GM21737 (cell line): ENCODE measurements at regions not wholly inside any gene's neighbourhood (a gene's known extent, or its start where the extent isn't known, plus 50 kb on each side); places are given as distances from the start of the nearest gene placed in this dataset.
"Not testable (repeated sequence)": the region's sequence is repeated elsewhere in the genome, so short reads cannot be mapped to it uniquely, and the experiment has no call there.

Experiments used
- ATAC-seq: cut with Tn5 transposase; IDR thresholded peaks from one replicate; pipeline ENCODE4 v1.9.1; 2021; ENCODE audit warnings: mild to moderate bottlenecking, moderate library complexity; ENCODE audit not compliant: unreplicated experiment

- no peak for ATAC-seq
Observed at GRCh38 chr4:101421386-101421785, 74.1 kb upstream of the PPP3CA start.

DNA sequence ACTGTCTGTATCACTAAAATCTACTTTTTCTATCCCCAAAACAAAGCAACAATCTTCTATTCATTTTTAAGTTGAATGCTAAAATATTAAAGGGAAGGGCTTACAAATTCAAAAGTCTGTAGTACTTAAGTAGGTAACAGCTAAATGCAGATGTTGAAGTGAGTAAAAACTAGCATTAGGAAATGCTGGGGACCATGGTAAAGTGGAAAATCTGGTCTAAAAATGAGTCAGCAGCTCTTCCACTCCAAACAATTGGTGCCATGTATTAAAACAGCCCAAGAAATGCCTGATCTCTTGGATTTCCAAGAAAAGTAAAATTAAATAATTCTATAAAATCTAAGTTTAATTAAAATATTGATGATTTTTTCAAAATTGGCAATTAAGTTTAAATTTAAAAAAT lies 73.3 kb upstream of the PPP3CA start:
- no peak for ATAC-seq

DNA sequence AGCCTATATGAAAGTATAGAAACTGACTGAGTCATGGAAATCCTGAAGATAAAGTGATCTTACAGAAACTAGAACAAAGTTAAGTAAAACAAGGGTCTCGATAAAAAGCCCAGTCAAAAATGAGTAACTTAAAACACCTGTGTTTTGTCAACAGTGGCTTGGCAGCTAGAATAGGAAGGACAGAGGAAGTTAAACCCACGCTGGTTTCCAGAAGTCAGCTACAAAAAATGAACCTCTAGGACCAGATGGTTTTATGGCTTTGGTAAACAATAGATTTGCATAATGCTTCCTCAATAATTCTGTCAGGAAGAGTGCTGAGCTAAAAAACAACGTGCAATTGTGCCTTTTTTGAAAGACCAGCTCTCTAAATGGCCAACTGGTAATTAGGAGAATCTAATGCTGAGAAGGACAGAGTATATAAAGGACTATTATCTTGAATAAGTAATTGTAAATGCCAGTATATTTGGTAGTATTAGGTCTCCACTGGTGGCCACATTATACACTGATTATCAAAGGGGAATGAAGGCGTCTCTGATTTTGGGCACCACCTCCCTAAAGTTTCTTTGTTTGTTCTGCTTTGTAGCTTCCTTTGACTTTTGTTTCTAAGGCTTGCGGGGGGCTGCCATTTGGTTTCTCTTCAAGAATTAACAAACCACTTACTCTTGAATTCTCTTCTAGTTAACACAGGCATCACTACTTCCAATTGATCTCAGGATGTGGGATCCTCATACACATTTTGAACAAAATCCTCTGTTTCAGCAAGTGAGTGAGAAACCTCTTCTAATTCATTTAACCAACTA lies 72.2 kb upstream of the PPP3CA start:
- peak; percentile 79 for ATAC-seq

DNA sequence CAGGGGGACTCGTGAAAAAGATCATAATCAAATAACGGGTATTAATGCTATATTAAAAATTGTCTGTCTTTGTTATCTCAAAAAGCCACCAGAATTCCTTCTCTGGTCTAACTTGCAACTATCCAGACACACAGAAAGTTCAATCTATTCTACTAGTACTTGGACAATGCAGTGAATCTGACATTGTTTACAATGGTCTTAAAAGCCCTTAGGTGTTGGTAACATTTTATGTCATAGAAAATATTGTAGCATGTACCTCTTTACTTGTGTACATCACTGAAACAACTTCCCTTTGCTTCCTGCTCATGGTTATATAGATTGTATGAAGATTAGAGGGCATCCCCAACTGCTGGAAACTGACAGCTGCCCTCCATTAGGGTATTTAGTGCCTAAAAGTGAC lies 71.1 kb upstream of the PPP3CA start:
- no peak for ATAC-seq

GRCh38 chr4:101418055-101418454 lies 70.7 kb upstream of the PPP3CA start:
- peak; percentile 79 for ATAC-seq

- ATAC-seq, result no peak
Observed at GRCh38 chr4:101417046-101417445, 69.7 kb upstream of the PPP3CA start.

GRCh38 chr4:101415962-101416361 lies 68.6 kb upstream of the PPP3CA start:
- no peak for ATAC-seq

DNA sequence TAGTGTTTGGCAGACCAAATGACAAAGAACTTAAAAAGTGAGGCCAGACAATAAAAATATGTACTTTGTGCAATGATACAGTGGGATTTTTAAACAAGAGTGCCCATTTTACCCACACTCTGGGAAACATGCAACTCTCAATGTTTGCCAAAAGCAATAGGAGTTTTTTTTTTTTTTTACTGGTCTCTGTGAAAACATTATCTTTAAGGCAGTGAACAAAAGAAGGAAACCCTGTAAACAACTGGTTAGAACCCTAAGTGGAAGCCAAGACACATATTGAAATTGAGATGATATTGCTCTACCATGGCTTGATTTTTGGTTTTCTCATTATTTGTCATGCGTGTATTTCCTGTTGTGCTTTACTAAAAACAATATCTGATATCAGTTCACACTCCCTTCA lies 67.2 kb upstream of the PPP3CA start:
- no peak for ATAC-seq

- ATAC-seq, result no peak
Observed at GRCh38 chr4:101411926-101412325, 64.6 kb upstream of the PPP3CA start.

DNA sequence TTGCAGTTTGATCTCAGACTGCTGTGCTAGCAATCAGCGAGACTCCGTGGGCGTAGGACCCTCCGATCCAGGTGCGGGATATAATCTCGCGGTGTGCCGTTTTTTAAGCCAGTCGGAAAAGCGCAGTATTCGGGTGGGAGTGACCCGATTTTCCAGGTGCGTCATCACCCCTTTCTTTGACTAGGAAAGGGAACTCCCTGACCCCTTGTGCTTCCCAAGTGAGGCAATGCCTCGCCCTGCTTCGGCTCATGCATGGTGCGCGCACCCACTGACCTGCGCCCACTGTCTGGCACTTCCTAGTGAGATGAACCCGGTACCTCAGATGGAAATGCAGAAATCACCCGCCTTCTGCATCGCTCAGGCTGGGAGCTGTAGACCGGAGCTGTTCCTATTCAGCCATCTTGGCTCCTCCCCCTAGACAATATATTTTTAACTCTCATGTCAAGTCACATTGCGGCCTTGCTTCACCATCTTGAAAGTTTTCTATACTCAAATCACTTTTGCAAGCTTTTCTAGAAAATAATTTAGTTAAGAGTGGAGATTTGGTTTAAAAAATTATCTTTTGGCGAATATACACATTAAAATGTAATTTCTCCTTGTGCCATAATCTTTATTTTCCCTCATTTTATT lies 64.1 kb upstream of the PPP3CA start:
- ATAC-seq, result not testable (repeated sequence)

- ATAC-seq, result no peak
Observed at GRCh38 chr4:101400096-101400495, 52.8 kb upstream of the PPP3CA start.

GRCh38 chr4:101398807-101399206 lies 51.5 kb upstream of the PPP3CA start:
- ATAC-seq, result no peak
